Left renal cortex interstitium (tissue), 4 donors: ENCODE measurements at regions not wholly inside any gene's neighbourhood (a gene's known extent, or its start where the extent isn't known, plus 50 kb on each side); places are given as distances from the start of the nearest gene placed in this dataset.
"Not testable (repeated sequence)": the region's sequence is repeated elsewhere in the genome, so short reads cannot be mapped to it uniquely, and the experiment has no call there.

ENCODE experiments used
- DNase-seq, 4 donors: peaks; one replicate each; pipeline ENCODE4 v3.0.0-alpha.2; 2013; ENCODE audit warnings: low read depth in 4 of 4, low spot score in 2 of 4, missing footprints in 1 of 4

- DNase-seq: no peak
Observed at GRCh38 chr5:172550096-172550765, 90.8 kb upstream of the NEURL1B start.

- DNase-seq: no peak
Observed at GRCh38 chr5:172549696-172550095, 91.4 kb upstream of the NEURL1B start.

- no peak for DNase-seq
Observed at GRCh38 chr5:172548981-172549687, 91.9 kb upstream of the NEURL1B start.

GRCh38 chr5:172548311-172548731 is 92.7 kb upstream of the NEURL1B start:
- DNase-seq: no peak

- no peak for DNase-seq
Observed at GRCh38 chr5:172546196-172546595, 91.9 kb upstream of the SH3PXD2B start.

- no peak for DNase-seq
Observed at GRCh38 chr5:172545291-172545801, 91.0 kb upstream of the SH3PXD2B start.

- DNase-seq: no peak
Observed at GRCh38 chr5:172544371-172545095, 90.2 kb upstream of the SH3PXD2B start.

- no peak for DNase-seq
Observed at GRCh38 chr5:172543484-172544298, 89.4 kb upstream of the SH3PXD2B start.

- DNase-seq: no peak
Observed at GRCh38 chr5:172542651-172543131, 88.4 kb upstream of the SH3PXD2B start.

GRCh38 chr5:172541773-172542136 is 87.4 kb upstream of the SH3PXD2B start:
- DNase-seq: no peak

GRCh38 chr5:172541099-172541772 is 86.9 kb upstream of the SH3PXD2B start:
- DNase-seq: no peak

- DNase-seq: no peak
Observed at GRCh38 chr5:172540099-172540870, 86.0 kb upstream of the SH3PXD2B start.

GRCh38 chr5:172535108-172535445 is 80.8 kb upstream of the SH3PXD2B start:
- no peak for DNase-seq

- no peak for DNase-seq
Observed at GRCh38 chr5:172534229-172535107, 80.1 kb upstream of the SH3PXD2B start.

GRCh38 chr5:172533399-172534228 is 79.3 kb upstream of the SH3PXD2B start:
- no peak for DNase-seq

- no peak for DNase-seq
Observed at GRCh38 chr5:172533058-172533398, 78.7 kb upstream of the SH3PXD2B start.

- DNase-seq: not testable (repeated sequence)
Observed at GRCh38 chr5:172532439-172532838, 78.1 kb upstream of the SH3PXD2B start.

GRCh38 chr5:172531704-172532026 is 77.3 kb upstream of the SH3PXD2B start:
- no peak for DNase-seq
